Sigmoid colon (tissue), 6 donors: ENCODE measurements at regions not wholly inside any gene's neighbourhood (a gene's known extent, or its start where the extent isn't known, plus 50 kb on each side); places are given as distances from the start of the nearest gene placed in this dataset.

Experiments
- DNase-seq: peaks from one replicate; pipeline ENCODE4 v3.0.0-alpha.2; 2019
- H3K27ac ChIP-seq, 4 donors: fragments of 200-600 bp; sonication (generic); one replicate each; pipeline ENCODE4 v1.5.1; 2016 to 2019; ENCODE audit warnings: mild to moderate bottlenecking in 1 of 4
- H3K27me3 ChIP-seq, 3 donors: fragments of 200-600 bp; sonication (generic); one replicate each; pipeline ENCODE4 v1.5.1; 2019; ENCODE audit warnings: mild to moderate bottlenecking in 1 of 3
- H3K36me3 ChIP-seq, 4 donors: fragments of 200-600 bp; sonication (generic); one replicate each; pipeline ENCODE4 v1.5.1; 2016 to 2019
- H3K4me1 ChIP-seq, 4 donors: fragments of 200-600 bp; sonication (generic); one replicate each; pipeline ENCODE4 v1.5.1; 2017 to 2019
- H3K4me3 ChIP-seq, 4 donors: fragments of 200-600 bp; sonication (generic); one replicate each; pipeline ENCODE4 v1.5.1; 2017 to 2019; ENCODE audit warnings: mild to moderate bottlenecking in 2 of 4, moderate library complexity in 1 of 4
- H3K9me3 ChIP-seq, 4 donors: fragments of 200-600 bp in 3 of 4; sonication (generic) in 3 of 4; one replicate each; pipeline versions ENCODE4 v1.5.1 to v1.6.1; 2013 to 2019
- CTCF ChIP-seq, 4 experiments: fragments of 450-650 bp in 3 of 4; fragments of 200-600 bp in 1 of 4; IDR thresholded peaks; one replicate each; pipeline ENCODE4 v1.5.1; 2016 to 2019; ENCODE audit warnings: antibody characterized with exemption in 4 of 4, mild to moderate bottlenecking in 3 of 4, moderate library complexity in 2 of 4
- EP300 ChIP-seq, 4 donors: sonication (generic); formaldehyde crosslinking; IDR thresholded peaks; one replicate each; pipeline ENCODE4 v1.6.1; 2017; ENCODE audit warnings: antibody characterized with exemption in 4 of 4
- POLR2A ChIP-seq, 2 donors: fragments of 450-650 bp; IDR thresholded peaks; one replicate each; pipeline ENCODE4 v1.6.1; 2016; ENCODE audit warnings: antibody characterized with exemption in 2 of 2, mild to moderate bottlenecking in 2 of 2, moderate library complexity in 2 of 2
- POLR2AphosphoS5 ChIP-seq, 4 donors: sonication (generic); formaldehyde crosslinking; IDR thresholded peaks; one replicate each; pipeline ENCODE4 v1.6.1; 2017; ENCODE audit warnings: antibody characterized with exemption in 4 of 4
- WGBS, 2 donors: extraction: QIAGEN DNeasy Blood & Tissue Kit; methylation state at CpG; one replicate each; pipeline ENCODE4 v1.1.7; 2013; 5-methylcytosine and 5-hydroxymethylcytosine counted together
- intact Hi-C: fragments of 100-400 bp; cut with DNase I; formaldehyde crosslinking; loops from one replicate; pipeline ENCODE4 v1.15.1; 2023
- donor health status: healthy with polysubstance abuse.
- donor health status: healthy.

- DNase-seq = no peak
- 81 to 92% methylated on average over 2 of the region's 2 CpGs for WGBS, 2 donors
Measured at GRCh38 chr5:30894811-30895210, 298.7 kb upstream of the CDH6 start.

GRCh38 chr5:30891660-30892059 lies 301.8 kb upstream of the CDH6 start:
- Histone ChIP-seq H3K27me3 (no peaks in the 10 kb centered on the region), H3K27ac (no peak overlapping the region), H3K4me3 (no peak overlapping the region), H3K9me3 (no peaks in the 10 kb centered on the region), H3K36me3 (no peaks in the 10 kb centered on the region), H3K4me1 (no peaks in the 10 kb centered on the region)
- intact Hi-C loops = no loop called here
- TF ChIP-seq EP300 (IDR thresholded peaks at IDR 0.05) (no peak), POLR2A (IDR thresholded peaks at IDR 0.05) (no peak), POLR2AphosphoS5 (IDR thresholded peaks at IDR 0.05) (no peak), CTCF (IDR thresholded peaks at IDR 0.05) (no peak)
- DNase-seq = no peak

More at GRCh38 chr5:30894811-30895210, 298.7 kb upstream of the CDH6 start:
- no peaks in the 10 kb centered on the region for H3K4me1 ChIP-seq
- H3K27ac ChIP-seq = no peak overlapping the region
- H3K9me3 ChIP-seq = no peaks in the 10 kb centered on the region
- intact Hi-C loops = no loop called here
- no peaks in the 10 kb centered on the region for H3K36me3 ChIP-seq
- H3K4me3 ChIP-seq = no peak overlapping the region
- no peaks in the 10 kb centered on the region for H3K27me3 ChIP-seq
- TF ChIP-seq POLR2A (IDR thresholded peaks at IDR 0.05) = no peak

GRCh38 chr5:30890377-30890776 lies 303.1 kb upstream of the CDH6 start:
- H3K36me3 ChIP-seq = no peaks in the 10 kb centered on the region
- TF ChIP-seq EP300 (IDR thresholded peaks at IDR 0.05) = no peak
- H3K4me3 ChIP-seq = no peak overlapping the region
- H3K9me3 ChIP-seq = no peaks in the 10 kb centered on the region
- no peaks in the 10 kb centered on the region for H3K4me1 ChIP-seq
- intact Hi-C loops = no loop called here
- no peak overlapping the region for H3K27ac ChIP-seq
- H3K27me3 ChIP-seq = no peaks in the 10 kb centered on the region
- WGBS, 2 donors = 42 to 45% methylated on average over 2 of the region's 2 CpGs
- DNase-seq = no peak

- Histone ChIP-seq H3K27me3 (no peaks in the 10 kb centered on the region), H3K27ac (no peak overlapping the region), H3K4me3 (no peak overlapping the region), H3K4me1 (no peaks in the 10 kb centered on the region), H3K36me3 (no peaks in the 10 kb centered on the region), H3K9me3 (no peaks in the 10 kb centered on the region)
- no peak for DNase-seq
- WGBS, 2 donors = 72 to 84% methylated on average over 3 of the region's 3 CpGs
- no peak for TF ChIP-seq POLR2AphosphoS5 (IDR thresholded peaks at IDR 0.05)
- no peak for TF ChIP-seq CTCF (IDR thresholded peaks at IDR 0.05)
- TF ChIP-seq EP300 (IDR thresholded peaks at IDR 0.05) = no peak
- intact Hi-C loops = no loop called here
Measured at GRCh38 chr5:30880514-30880913, 313.0 kb upstream of the CDH6 start.

- TF ChIP-seq POLR2AphosphoS5 (IDR thresholded peaks at IDR 0.05) = no peak
- TF ChIP-seq POLR2A (IDR thresholded peaks at IDR 0.05) = no peak
- TF ChIP-seq EP300 (IDR thresholded peaks at IDR 0.05) = no peak
- no peak for TF ChIP-seq CTCF (IDR thresholded peaks at IDR 0.05)
- WGBS, 2 donors = 91 to 98% methylated on average over 2 of the region's 2 CpGs
- Histone ChIP-seq H3K9me3 (no peaks in the 10 kb centered on the region), H3K4me1 (peaks cover 0 to 3% (median 0%) of the 10 kb centered on the region in 4 donors), H3K4me3 (no peak overlapping the region), H3K27ac (no peak overlapping the region), H3K27me3 (no peaks in the 10 kb centered on the region), H3K36me3 (no peaks in the 10 kb centered on the region)
- no peak for DNase-seq
- intact Hi-C loops = no loop called here
Measured at GRCh38 chr5:30879887-30880286, 313.6 kb upstream of the CDH6 start.

GRCh38 chr5:30878746-30879145 lies 314.7 kb upstream of the CDH6 start:
- H3K4me3 ChIP-seq = no peak overlapping the region
- H3K36me3 ChIP-seq = no peaks in the 10 kb centered on the region
- H3K9me3 ChIP-seq = no peaks in the 10 kb centered on the region
- H3K27ac ChIP-seq = no peak overlapping the region
- 94 to 95% methylated on average over 1 of the region's 1 CpG for WGBS, 2 donors
- TF ChIP-seq POLR2A (IDR thresholded peaks at IDR 0.05) (no peak), CTCF (IDR thresholded peaks at IDR 0.05) (no peak), POLR2AphosphoS5 (IDR thresholded peaks at IDR 0.05) (no peak), EP300 (IDR thresholded peaks at IDR 0.05) (no peak)
- H3K4me1 ChIP-seq = peaks cover 0 to 11% (median 5%) of the 10 kb centered on the region in 4 donors
- H3K27me3 ChIP-seq = no peaks in the 10 kb centered on the region
- intact Hi-C loops = no loop called here
- DNase-seq = no peak
